PC-9 (cell line): ENCODE measurements at regions not wholly inside any gene's neighbourhood (a gene's known extent, or its start where the extent isn't known, plus 50 kb on each side); places are given as distances from the start of the nearest gene placed in this dataset.

ENCODE experiments used
- CTCF ChIP-seq: fragments of 200-600 bp; sonication (generic); conservative IDR thresholded peaks from 2 replicates; pipeline ENCODE4 v1.6.1; 2017; ENCODE audit warnings: mixed run types, antibody characterized with exemption, mild to moderate bottlenecking, moderate library complexity
- EZH2 ChIP-seq: fragments of 200-600 bp; sonication (generic); IDR thresholded peaks from 2 replicates; pipeline ENCODE4 v1.8.0; 2017; ENCODE audit warnings: antibody characterized with exemption, low read depth

- TF ChIP-seq CTCF (no peak), EZH2 (no peak)
Measured at GRCh38 chr10:2214805-2215204, 477.5 kb upstream of the ADARB2 start.
